ENCODE measurements at regions not wholly inside any gene's neighbourhood (a gene's known extent, or its start where the extent isn't known, plus 50 kb on each side); places are given as distances from the start of the nearest gene placed in this dataset.

DNA sequence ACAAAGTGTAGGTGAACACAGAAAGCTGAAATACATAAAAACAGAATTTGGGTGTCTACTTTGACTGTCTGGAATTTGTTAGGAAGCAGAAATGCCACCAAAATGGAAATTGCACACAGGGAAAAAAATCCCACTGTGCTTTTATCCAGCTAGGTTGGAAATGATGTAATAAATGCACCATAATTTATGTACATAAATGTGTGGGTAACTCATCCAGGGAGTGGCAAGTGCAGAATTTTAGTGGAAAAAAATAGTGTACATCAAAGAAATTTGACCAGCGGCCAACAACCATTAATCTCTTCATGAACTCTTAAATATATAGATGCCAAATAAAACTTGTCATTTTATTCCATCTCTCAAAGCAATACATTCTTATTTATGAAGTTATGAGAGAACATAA lies 105.6 kb downstream of the LLPH start:
- DNase-seq (ENCODE audit: low read depth in 2 of 2): no peak
- H3K4me3 ChIP-seq (replicated peaks in 1 of 2; ENCODE audit: low read depth in 2 of 2, low read length in 2 of 2): no peak overlapping the region
- TF ChIP-seq CTCF (IDR thresholded peaks at IDR 0.05; ENCODE audit: low read depth, low read length): no peak

DNA sequence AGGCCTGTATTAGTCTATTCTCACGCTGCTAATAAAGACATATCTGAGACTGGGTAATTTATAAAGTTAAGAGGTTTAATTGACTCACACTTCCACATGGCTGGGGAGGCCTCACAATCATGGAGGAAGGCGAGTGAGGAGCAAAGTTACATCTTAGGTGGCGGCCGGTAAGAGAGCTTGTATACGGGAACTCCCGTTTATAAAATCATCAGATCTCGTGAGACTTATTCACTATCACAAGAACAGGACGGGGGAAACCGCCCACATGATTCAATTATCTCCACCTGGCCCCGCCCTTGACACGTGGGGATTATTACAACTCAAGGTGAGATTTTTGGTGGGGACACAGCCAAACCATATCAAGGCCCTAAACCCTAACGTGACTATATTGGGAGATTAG lies 110.1 kb downstream of the LLPH start:
- no peak for TF ChIP-seq CTCF (IDR thresholded peaks at IDR 0.05; ENCODE audit: low read depth, low read length)
- H3K4me3 ChIP-seq (replicated peaks in 1 of 2; ENCODE audit: low read depth in 2 of 2, low read length in 2 of 2): no peak overlapping the region
- DNase-seq (ENCODE audit: low read depth in 2 of 2): no peak

- DNase-seq (ENCODE audit: low read depth in 2 of 2): no peak
- TF ChIP-seq CTCF (IDR thresholded peaks at IDR 0.05; ENCODE audit: low read depth, low read length): no peak
Measured at GRCh38 chr12:66017736-66018135, 112.8 kb downstream of the LLPH start.

More at GRCh38 chr12:66017736-66018135, 112.8 kb downstream of the LLPH start:
- H3K4me3 ChIP-seq (replicated peaks in 1 of 2; ENCODE audit: low read depth in 2 of 2, low read length in 2 of 2): no peak overlapping the region

All from cardiac fibroblast (primary cell).